Loucy (cell line): ENCODE measurements at regions not wholly inside any gene's neighbourhood (a gene's known extent, or its start where the extent isn't known, plus 50 kb on each side); places are given as distances from the start of the nearest gene placed in this dataset.

Experiments used
- EZH2phosphoT487 ChIP-seq: fragments of 200-600 bp; IDR thresholded peaks from 2 replicates; pipeline ENCODE4 v1.6.1; 2018; ENCODE audit warnings: antibody characterized with exemption, mild to moderate bottlenecking, moderate library complexity, borderline replicate concordance
- TF ChIP-seq, protein P1 (sequence below): fragments of 200-600 bp; sonication (generic); conservative IDR thresholded peaks from 2 replicates; pipeline ENCODE4 v1.5.1; 2014; ENCODE audit warnings: mild to moderate bottlenecking, antibody characterized with exemption, low read length

DNA sequence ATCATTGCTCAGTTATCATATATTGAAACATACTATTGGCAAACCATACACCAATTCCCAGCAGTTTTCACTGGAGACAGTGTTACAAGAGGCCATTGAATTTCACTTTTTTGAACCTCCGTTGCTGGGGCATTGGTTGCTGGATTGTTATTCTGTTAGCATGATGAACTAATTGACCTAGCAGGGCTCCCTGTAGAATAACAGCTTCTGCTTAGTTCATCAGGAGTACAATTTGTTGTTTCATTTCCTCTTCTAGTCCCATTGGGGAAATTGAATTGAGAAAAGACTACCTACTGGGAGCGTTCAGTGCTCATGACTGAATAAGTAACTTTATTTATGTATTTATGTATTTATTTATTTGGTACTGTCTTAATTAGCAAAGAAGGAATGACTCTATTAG is 151.6 kb downstream of the SLIT2 start:
- TF ChIP-seq, protein P1, sequence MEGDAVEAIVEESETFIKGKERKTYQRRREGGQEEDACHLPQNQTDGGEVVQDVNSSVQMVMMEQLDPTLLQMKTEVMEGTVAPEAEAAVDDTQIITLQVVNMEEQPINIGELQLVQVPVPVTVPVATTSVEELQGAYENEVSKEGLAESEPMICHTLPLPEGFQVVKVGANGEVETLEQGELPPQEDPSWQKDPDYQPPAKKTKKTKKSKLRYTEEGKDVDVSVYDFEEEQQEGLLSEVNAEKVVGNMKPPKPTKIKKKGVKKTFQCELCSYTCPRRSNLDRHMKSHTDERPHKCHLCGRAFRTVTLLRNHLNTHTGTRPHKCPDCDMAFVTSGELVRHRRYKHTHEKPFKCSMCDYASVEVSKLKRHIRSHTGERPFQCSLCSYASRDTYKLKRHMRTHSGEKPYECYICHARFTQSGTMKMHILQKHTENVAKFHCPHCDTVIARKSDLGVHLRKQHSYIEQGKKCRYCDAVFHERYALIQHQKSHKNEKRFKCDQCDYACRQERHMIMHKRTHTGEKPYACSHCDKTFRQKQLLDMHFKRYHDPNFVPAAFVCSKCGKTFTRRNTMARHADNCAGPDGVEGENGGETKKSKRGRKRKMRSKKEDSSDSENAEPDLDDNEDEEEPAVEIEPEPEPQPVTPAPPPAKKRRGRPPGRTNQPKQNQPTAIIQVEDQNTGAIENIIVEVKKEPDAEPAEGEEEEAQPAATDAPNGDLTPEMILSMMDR: no peak
- no peak for TF ChIP-seq EZH2phosphoT487
